Activated CD4-positive, alpha-beta T cell treated with anti-CD3 and anti-CD28 coated beads for 36 hours (primary cell): ENCODE measurements at regions not wholly inside any gene's neighbourhood (a gene's known extent, or its start where the extent isn't known, plus 50 kb on each side); places are given as distances from the start of the nearest gene placed in this dataset.

Experiments used
- ATAC-seq: fragments of 200-7000 bp; cut with Tn5 transposase; one replicate; pipeline ENCODE4 v1.10.0; 2021; ENCODE audit warnings: mild to moderate bottlenecking, moderate library complexity
- CTCF ChIA-PET: fragments of 350-600 bp; sonication (Branson Sonifier 250); formaldehyde crosslinking; loops from one replicate; lab custom pipeline; 2021; ENCODE audit warnings: antibody characterized with exemption; lab: Charles Lee
- POLR2A ChIA-PET: fragments of 350-600 bp; sonication (Branson Sonifier 250); formaldehyde crosslinking; loops from one replicate; lab custom pipeline; 2021; ENCODE audit warnings: antibody characterized with exemption, inconsistent platforms; lab: Charles Lee
- DNase-seq: peaks from one replicate; pipeline ENCODE4 v3.0.0-alpha.2; 2020
- H3K27ac Mint-ChIP-seq: one replicate; pipeline ENCODE4 v1.8.0; 2021; ENCODE audit warnings: mixed read lengths
- H3K27me3 Mint-ChIP-seq: one replicate; pipeline ENCODE4 v1.8.0; 2021; ENCODE audit warnings: mixed read lengths
- H3K36me3 Mint-ChIP-seq: one replicate; pipeline ENCODE4 v1.8.0; 2021; ENCODE audit warnings: low read depth, mixed read lengths
- H3K4me1 Mint-ChIP-seq: one replicate; pipeline ENCODE4 v1.8.0; 2021; ENCODE audit warnings: mixed read lengths
- H3K4me3 Mint-ChIP-seq: one replicate; pipeline ENCODE4 v1.8.0; 2021; ENCODE audit warnings: mild to moderate bottlenecking, moderate library complexity, mixed read lengths
- H3K9me3 Mint-ChIP-seq: one replicate; pipeline ENCODE4 v1.8.0; 2021; ENCODE audit warnings: low read depth, mixed read lengths
- intact Hi-C, 2 experiments: fragments of 100-400 bp; cut with DNase I in 1 of 2; cut with micrococcal nuclease in 1 of 2; formaldehyde crosslinking; loops; one replicate each; pipeline versions ENCODE4 v1.14.2 to v1.15.1; 2022 to 2024; cut with DNase I, micrococcal nuclease

DNA sequence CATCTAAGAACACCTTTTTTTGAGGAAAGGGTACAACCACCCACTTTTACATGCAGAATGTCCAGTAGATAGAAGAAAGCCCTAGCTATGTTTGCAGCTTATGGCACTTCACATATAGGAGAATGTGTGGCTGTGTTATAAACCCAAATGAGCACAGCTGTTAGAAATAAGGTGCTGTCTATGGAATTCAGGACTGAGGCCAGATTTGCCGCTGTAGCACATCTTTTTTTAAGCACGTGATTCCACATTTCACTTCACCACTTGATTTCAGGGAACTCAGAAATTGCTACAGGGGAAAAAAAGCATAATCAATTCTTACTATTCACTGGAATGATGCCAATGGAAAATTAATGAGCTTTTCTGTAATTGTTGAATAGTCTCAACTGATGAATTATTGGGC, 147.2 kb upstream of the ADAMTS5 start:
- no peaks in the 10 kb centered on the region for H3K4me1 Mint-ChIP-seq
- H3K27me3 Mint-ChIP-seq = no peaks in the 10 kb centered on the region
- H3K9me3 Mint-ChIP-seq = no peaks in the 10 kb centered on the region
- no peak overlapping the region for H3K27ac Mint-ChIP-seq
- no peaks in the 10 kb centered on the region for H3K36me3 Mint-ChIP-seq
- no peak overlapping the region for H3K4me3 Mint-ChIP-seq
- intact Hi-C loops = no loop called here
- DNase-seq = no peak
- ATAC-seq = no peak
- POLR2A ChIA-PET = no interaction called here
- CTCF ChIA-PET = interaction anchor here (0.6 kb wide), 1 partner anchor 1258 kb away, joined by 3 read pairs; no protein-coding TSS in a partner anchor

GRCh38 chr21:27112186-27112585, 145.3 kb upstream of the ADAMTS5 start:
- ChIA-PET POLR2A (no interaction called here), CTCF (no interaction called here)
- no peak for ATAC-seq
- Mint-ChIP-seq H3K9me3 (no peaks in the 10 kb centered on the region), H3K36me3 (no peaks in the 10 kb centered on the region), H3K27ac (no peak overlapping the region), H3K4me3 (no peak overlapping the region), H3K27me3 (no peaks in the 10 kb centered on the region), H3K4me1 (no peaks in the 10 kb centered on the region)
- DNase-seq = no peak
- intact Hi-C loops = no loop called here

DNA sequence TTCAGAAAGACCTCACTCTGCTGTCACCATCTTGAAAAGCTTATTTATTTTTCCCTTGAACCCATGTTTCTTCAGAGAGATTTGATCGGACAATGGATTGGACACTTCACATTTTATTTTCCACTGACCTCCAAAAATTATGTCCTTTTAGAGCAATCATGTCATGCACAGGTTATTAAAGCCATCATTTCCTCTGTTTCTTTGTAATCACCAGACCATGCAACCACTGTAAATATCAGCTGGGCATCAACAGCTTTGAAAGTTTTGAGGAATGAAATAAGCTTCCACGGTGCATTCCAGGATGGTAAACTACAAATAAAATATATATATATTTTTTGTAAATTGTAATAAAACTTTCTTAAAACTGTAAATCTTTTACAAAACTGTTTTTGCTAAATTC, 144.1 kb upstream of the ADAMTS5 start:
- no peaks in the 10 kb centered on the region for H3K4me1 Mint-ChIP-seq
- ChIA-PET POLR2A (no interaction called here), CTCF (interaction anchor here (0.8 to 0.9 kb wide), 2 partner anchors 15 to 1654 kb away, joined by 3 read pairs; no protein-coding TSS in a partner anchor)
- intact Hi-C loops = no loop called here
- DNase-seq (no peak), ATAC-seq (no peak)
- no peaks in the 10 kb centered on the region for H3K27me3 Mint-ChIP-seq
- H3K9me3 Mint-ChIP-seq = no peaks in the 10 kb centered on the region
- no peak overlapping the region for H3K4me3 Mint-ChIP-seq
- no peak overlapping the region for H3K27ac Mint-ChIP-seq
- H3K36me3 Mint-ChIP-seq = no peaks in the 10 kb centered on the region

DNA sequence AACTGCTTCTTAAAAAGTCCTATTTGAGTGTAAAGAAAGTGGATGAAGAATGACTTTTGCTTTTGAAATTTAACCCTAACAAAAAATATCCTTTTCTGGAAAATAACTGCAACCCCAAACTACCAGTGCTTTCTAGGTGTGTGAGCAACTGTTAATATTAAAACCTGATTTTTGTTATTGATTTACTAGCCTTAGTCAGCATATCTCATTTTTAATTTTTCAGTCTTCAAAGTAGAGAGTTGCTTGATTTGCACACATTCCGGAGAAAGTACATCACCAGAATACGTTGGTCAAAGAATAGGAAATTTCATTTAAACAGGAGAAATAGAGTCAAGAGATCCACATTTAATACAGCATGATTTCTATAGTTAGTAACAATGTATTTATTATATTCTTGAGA, 141.8 kb upstream of the ADAMTS5 start:
- DNase-seq = no peak
- intact Hi-C loops = no loop called here
- POLR2A ChIA-PET = no interaction called here
- CTCF ChIA-PET = no interaction called here
- H3K4me1 Mint-ChIP-seq = no peaks in the 10 kb centered on the region
- H3K4me3 Mint-ChIP-seq = no peak overlapping the region
- H3K36me3 Mint-ChIP-seq = no peaks in the 10 kb centered on the region
- H3K27ac Mint-ChIP-seq = no peak overlapping the region
- H3K27me3 Mint-ChIP-seq = no peaks in the 10 kb centered on the region
- H3K9me3 Mint-ChIP-seq = no peaks in the 10 kb centered on the region
- no peak for ATAC-seq

- Mint-ChIP-seq H3K4me3 (no peak overlapping the region), H3K4me1 (no peaks in the 10 kb centered on the region), H3K27me3 (no peaks in the 10 kb centered on the region), H3K9me3 (no peaks in the 10 kb centered on the region), H3K27ac (no peak overlapping the region), H3K36me3 (no peaks in the 10 kb centered on the region)
- CTCF ChIA-PET = no interaction called here
- DNase-seq (no peak), ATAC-seq (no peak)
- intact Hi-C loops = no loop called here
- POLR2A ChIA-PET = no interaction called here
Observed at GRCh38 chr21:27108228-27108627, 141.3 kb upstream of the ADAMTS5 start.

- ChIA-PET POLR2A (no interaction called here), CTCF (no interaction called here)
- no peak for ATAC-seq
- Mint-ChIP-seq H3K9me3 (peaks cover 3% of the 10 kb centered on the region), H3K4me1 (no peaks in the 10 kb centered on the region), H3K27me3 (no peaks in the 10 kb centered on the region), H3K4me3 (no peak overlapping the region), H3K27ac (no peak overlapping the region), H3K36me3 (no peaks in the 10 kb centered on the region)
- intact Hi-C loops = no loop called here
- DNase-seq = no peak
Observed at GRCh38 chr21:27104846-27105431, 138.1 kb upstream of the ADAMTS5 start.

GRCh38 chr21:27103768-27104167, 136.9 kb upstream of the ADAMTS5 start:
- Mint-ChIP-seq H3K4me1 (no peaks in the 10 kb centered on the region), H3K27me3 (no peaks in the 10 kb centered on the region), H3K36me3 (no peaks in the 10 kb centered on the region), H3K9me3 (peaks cover 5% of the 10 kb centered on the region), H3K4me3 (no peak overlapping the region), H3K27ac (no peak overlapping the region)
- POLR2A ChIA-PET = no interaction called here
- CTCF ChIA-PET = no interaction called here
- ATAC-seq (no peak), DNase-seq (no peak)
- intact Hi-C loops = no loop called here

DNA sequence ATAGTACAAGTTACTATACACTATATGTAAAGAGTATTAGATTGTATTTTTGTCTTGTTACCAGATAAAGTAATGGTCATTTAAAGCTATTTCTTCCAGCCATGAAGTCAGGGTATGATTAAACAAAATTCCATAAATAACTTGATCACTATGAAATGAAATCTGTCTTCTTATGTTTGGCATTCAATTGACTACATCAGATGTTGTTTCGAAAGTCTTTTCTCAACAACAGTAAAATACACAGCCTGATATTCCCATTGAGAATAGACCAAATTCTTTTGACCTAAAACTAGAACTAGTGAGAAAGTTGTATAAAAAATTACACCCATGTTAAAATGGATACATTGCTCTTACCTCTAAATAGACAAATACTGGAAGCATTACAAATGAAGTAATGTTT, 134.6 kb upstream of the ADAMTS5 start:
- CTCF ChIA-PET = interaction anchor here (0.8 kb wide), 1 partner anchor 25 kb away, joined by 3 read pairs; no protein-coding TSS in a partner anchor

DNA sequence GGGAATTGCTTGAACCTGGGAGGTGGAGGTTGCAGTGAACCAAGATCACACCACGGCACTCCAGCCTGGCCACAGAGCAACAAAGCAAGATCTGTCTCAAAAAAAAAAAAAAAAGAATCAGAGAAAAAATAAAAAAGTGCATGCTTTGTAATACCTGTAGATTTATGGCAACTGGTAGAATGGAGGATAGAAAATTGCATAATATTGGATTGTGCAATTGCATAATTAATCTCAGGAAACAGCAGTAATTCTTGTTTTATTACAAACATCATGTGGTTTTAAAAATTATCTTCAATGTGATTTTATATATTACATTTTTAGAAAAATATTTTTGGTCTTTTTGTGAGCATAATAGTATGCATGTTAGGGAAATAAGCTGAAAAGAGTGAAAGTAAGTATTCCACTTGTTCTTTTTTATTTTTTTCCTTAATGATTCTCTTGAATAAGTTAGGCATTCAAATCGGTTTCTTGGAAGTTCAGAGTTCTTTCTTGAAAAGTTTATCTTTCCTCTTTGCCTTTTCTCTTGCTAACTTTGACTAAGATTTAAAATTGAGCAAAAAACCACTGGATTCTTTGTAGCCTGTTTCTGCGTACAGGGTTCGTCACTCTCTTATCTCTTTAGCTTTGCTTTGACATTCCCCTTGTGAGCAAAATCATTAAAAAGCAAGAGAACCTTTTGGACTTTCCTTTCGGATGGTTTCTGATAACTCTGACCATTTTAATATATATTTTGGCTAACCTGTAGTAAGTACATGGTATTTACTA, 127.5 kb upstream of the ADAMTS5 start:
- H3K27ac Mint-ChIP-seq = no peak overlapping the region

More for the DNA sequence above, 134.6 kb upstream of the ADAMTS5 start:
- Mint-ChIP-seq H3K9me3 (peaks cover 5% of the 10 kb centered on the region), H3K4me3 (no peak overlapping the region), H3K27me3 (no peaks in the 10 kb centered on the region), H3K36me3 (no peaks in the 10 kb centered on the region), H3K27ac (no peak overlapping the region), H3K4me1 (no peaks in the 10 kb centered on the region)
- intact Hi-C loops = no loop called here
- DNase-seq (no peak), ATAC-seq (no peak)
- POLR2A ChIA-PET = no interaction called here

GRCh38 chr21:27086630-27087029, 119.7 kb upstream of the ADAMTS5 start:
- POLR2A ChIA-PET = no interaction called here
- intact Hi-C loops = no loop called here

More for the DNA sequence above, 127.5 kb upstream of the ADAMTS5 start:
- Mint-ChIP-seq H3K27me3 (no peaks in the 10 kb centered on the region), H3K9me3 (no peaks in the 10 kb centered on the region), H3K36me3 (no peaks in the 10 kb centered on the region), H3K4me3 (no peak overlapping the region), H3K4me1 (no peaks in the 10 kb centered on the region)
- ATAC-seq (no peak), DNase-seq (no peak)
- POLR2A ChIA-PET = no interaction called here
- CTCF ChIA-PET = no interaction called here
- intact Hi-C loops = no loop called here

GRCh38 chr21:27086186-27086585, 119.3 kb upstream of the ADAMTS5 start:
- H3K4me3 Mint-ChIP-seq = no peak overlapping the region
- H3K4me1 Mint-ChIP-seq = no peaks in the 10 kb centered on the region
- intact Hi-C loops = no loop called here
- CTCF ChIA-PET = no interaction called here
- no peaks in the 10 kb centered on the region for H3K27me3 Mint-ChIP-seq
- DNase-seq (no peak), ATAC-seq (no peak)
- POLR2A ChIA-PET = no interaction called here
- H3K36me3 Mint-ChIP-seq = no peaks in the 10 kb centered on the region
- H3K9me3 Mint-ChIP-seq = no peaks in the 10 kb centered on the region
- no peak overlapping the region for H3K27ac Mint-ChIP-seq

More at GRCh38 chr21:27086630-27087029, 119.7 kb upstream of the ADAMTS5 start:
- CTCF ChIA-PET = no interaction called here
- Mint-ChIP-seq H3K4me1 (no peaks in the 10 kb centered on the region), H3K36me3 (no peaks in the 10 kb centered on the region), H3K27ac (no peak overlapping the region), H3K4me3 (no peak overlapping the region), H3K9me3 (no peaks in the 10 kb centered on the region), H3K27me3 (no peaks in the 10 kb centered on the region)
- DNase-seq = no peak
- ATAC-seq = no peak

DNA sequence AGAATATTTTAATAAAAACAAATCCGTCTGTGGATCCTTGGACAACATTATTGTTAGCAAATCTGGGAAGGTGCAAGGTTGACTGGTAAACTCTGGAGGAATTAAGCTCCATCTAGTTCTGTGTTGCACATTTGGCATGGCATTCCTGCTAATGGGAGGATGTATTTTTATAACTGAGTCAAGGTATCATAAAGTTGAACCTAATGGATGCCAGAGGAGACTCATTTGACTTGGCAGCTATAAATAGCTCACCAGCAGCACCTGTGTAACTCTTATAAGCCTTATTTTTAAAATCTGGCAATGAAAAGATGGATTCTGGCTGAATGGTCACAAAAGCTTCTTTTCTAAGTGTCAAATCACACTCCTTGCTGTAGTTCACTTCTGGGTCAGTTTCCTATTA, 118.5 kb upstream of the ADAMTS5 start:
- Mint-ChIP-seq H3K36me3 (no peaks in the 10 kb centered on the region), H3K9me3 (no peaks in the 10 kb centered on the region), H3K27me3 (no peaks in the 10 kb centered on the region), H3K4me1 (no peaks in the 10 kb centered on the region), H3K4me3 (no peak overlapping the region), H3K27ac (no peak overlapping the region)
- POLR2A ChIA-PET = no interaction called here
- CTCF ChIA-PET = no interaction called here
- no peak for DNase-seq
- no peak for ATAC-seq
- intact Hi-C loops = no loop called here
